HepG2 (cell line): ENCODE measurements at regions not wholly inside any gene's neighbourhood (a gene's known extent, or its start where the extent isn't known, plus 50 kb on each side); places are given as distances from the start of the nearest gene placed in this dataset.

Source experiments
- GTF2F1 ChIP-seq: fragments of 150-350 bp; IDR thresholded peaks from 2 replicates; pipeline ENCODE4 v1.6.1; 2014; ENCODE audit warnings: low read length
- GTF3A ChIP-seq: sonication (generic); formaldehyde crosslinking; conservative IDR thresholded peaks from 2 replicates; pipeline ENCODE4 v1.4.0; 2020; ENCODE audit warnings: mild to moderate bottlenecking, missing genetic modification reagents
- HNRNPUL1 ChIP-seq: fragments of 200-400 bp; formaldehyde crosslinking; IDR thresholded peaks from 2 replicates; pipeline ENCODE4 v1.6.1; 2017; ENCODE audit warnings: low read depth, mild to moderate bottlenecking, low read length, moderate library complexity
- IRF2 ChIP-seq: IDR thresholded peaks from 2 replicates; pipeline ENCODE4 v1.6.1; 2018; ENCODE audit warnings: missing genetic modification reagents, missing compliant biosample characterization
- IRX3 ChIP-seq: sonication (generic); formaldehyde crosslinking; IDR thresholded peaks from 2 replicates; pipeline ENCODE4 v1.8.1; 2023; ENCODE audit warnings: mild to moderate bottlenecking, low read depth, missing genetic modification reagents, borderline replicate concordance
- MXI1 ChIP-seq: IDR thresholded peaks from 3 replicates; pipeline ENCODE4 v1.6.1; 2012; ENCODE audit warnings: low read depth, low read length, inconsistent platforms, borderline replicate concordance
- SAP130 ChIP-seq: IDR thresholded peaks from 2 replicates; pipeline ENCODE4 v1.6.1; 2016; ENCODE audit warnings: low read depth
- SIX1 ChIP-seq: sonication (generic); formaldehyde crosslinking; IDR thresholded peaks from 2 replicates; pipeline ENCODE4 v1.4.0; 2020; ENCODE audit warnings: missing genetic modification reagents, borderline replicate concordance
- SKI ChIP-seq: fragments of 450-650 bp; IDR thresholded peaks from one replicate; pipeline ENCODE4 v1.6.1; 2018; ENCODE audit warnings: mild to moderate bottlenecking; ENCODE audit not compliant: partially characterized antibody
- SOX5 ChIP-seq: IDR thresholded peaks from 2 replicates; pipeline ENCODE4 v1.6.1; 2016; ENCODE audit warnings: borderline replicate concordance
- SPEN ChIP-seq: sonication (generic); formaldehyde crosslinking; IDR thresholded peaks from 2 replicates; pipeline ENCODE4 v1.5.1; 2020; ENCODE audit warnings: low read depth, mild to moderate bottlenecking, missing genetic modification reagents
- TBX3 ChIP-seq: fragments of 450-650 bp; IDR thresholded peaks from 2 replicates; pipeline ENCODE4 v1.6.1; 2017; ENCODE audit warnings: antibody characterized with exemption, mild to moderate bottlenecking, inconsistent platforms, borderline replicate concordance
- TRIM24 ChIP-seq: sonication (generic); formaldehyde crosslinking; IDR thresholded peaks from 2 replicates; pipeline ENCODE4 v1.8.0; 2022; ENCODE audit warnings: mild to moderate bottlenecking, missing genetic modification reagents
- ZFP62 ChIP-seq: sonication (generic); formaldehyde crosslinking; IDR thresholded peaks from 2 replicates; pipeline ENCODE4 v1.4.0; 2020; ENCODE audit warnings: missing genetic modification reagents
- ZNF138 ChIP-seq: sonication (generic); formaldehyde crosslinking; IDR thresholded peaks from 2 replicates; pipeline ENCODE4 v1.5.0; 2020; ENCODE audit warnings: mild to moderate bottlenecking, low read depth, missing genetic modification reagents
- ZNF275 ChIP-seq: sonication (generic); formaldehyde crosslinking; IDR thresholded peaks from 2 replicates; pipeline ENCODE4 v1.8.0; 2022; ENCODE audit warnings: missing genetic modification reagents, mild to moderate bottlenecking, inconsistent platforms, borderline replicate concordance
- ZNF550 ChIP-seq: sonication (generic); formaldehyde crosslinking; IDR thresholded peaks from 2 replicates; pipeline ENCODE4 v1.4.0; 2020; ENCODE audit warnings: mild to moderate bottlenecking, missing genetic modification reagents, borderline replicate concordance
- ZNF567 ChIP-seq: sonication (generic); formaldehyde crosslinking; IDR thresholded peaks from 2 replicates; pipeline ENCODE4 v1.8.1; 2023; ENCODE audit warnings: mild to moderate bottlenecking, missing genetic modification reagents, borderline replicate concordance
- ZNF607 ChIP-seq: sonication (generic); formaldehyde crosslinking; IDR thresholded peaks from 2 replicates; pipeline ENCODE4 v1.5.1; 2020; ENCODE audit warnings: missing genetic modification reagents, mild to moderate bottlenecking, borderline replicate concordance
- ZNF788 ChIP-seq: sonication (generic); formaldehyde crosslinking; IDR thresholded peaks from 2 replicates; pipeline ENCODE4 v1.5.0; 2020; ENCODE audit warnings: mild to moderate bottlenecking, missing genetic modification reagents, borderline replicate concordance
- TF ChIP-seq, protein P1 (sequence below): sonication (generic); formaldehyde crosslinking; conservative IDR thresholded peaks from 2 replicates; pipeline ENCODE4 v1.8.0; 2022; ENCODE audit warnings: mild to moderate bottlenecking, moderate library complexity, missing genetic modification reagents

GRCh38 chr2:42974721-42975717 lies 182.6 kb upstream of the HAAO start (continued):
- peak; percentile 36; the same call in 1 of the 2 replicates for TF ChIP-seq IRX3
- TF ChIP-seq ZNF275 (CRISPR knock-in tag), result no peak; the same call in 1 of the 2 replicates
- TF ChIP-seq MXI1, result peak; percentile 78; the same call in 2 of the 3 replicates
- TF ChIP-seq HNRNPUL1, result no peak
- TF ChIP-seq ZNF550 (CRISPR knock-in tag), result peak; percentile 44; the same call in 1 of the 2 replicates
- no peak; the same call in 1 of the 2 replicates for TF ChIP-seq GTF3A
- no peak for TF ChIP-seq ZNF607
- peak; percentile 76 for TF ChIP-seq SAP130 (CRISPR knock-in tag)
- TF ChIP-seq SOX5 (CRISPR knock-in tag), result peak; percentile 74
- TF ChIP-seq SKI, result peak; percentile 87
- TF ChIP-seq ZFP62 (CRISPR knock-in tag), result no peak
- peak; percentile 94; the same call in 1 of the 2 replicates for TF ChIP-seq ZNF788 (CRISPR knock-in tag)
- TF ChIP-seq, protein P1, sequence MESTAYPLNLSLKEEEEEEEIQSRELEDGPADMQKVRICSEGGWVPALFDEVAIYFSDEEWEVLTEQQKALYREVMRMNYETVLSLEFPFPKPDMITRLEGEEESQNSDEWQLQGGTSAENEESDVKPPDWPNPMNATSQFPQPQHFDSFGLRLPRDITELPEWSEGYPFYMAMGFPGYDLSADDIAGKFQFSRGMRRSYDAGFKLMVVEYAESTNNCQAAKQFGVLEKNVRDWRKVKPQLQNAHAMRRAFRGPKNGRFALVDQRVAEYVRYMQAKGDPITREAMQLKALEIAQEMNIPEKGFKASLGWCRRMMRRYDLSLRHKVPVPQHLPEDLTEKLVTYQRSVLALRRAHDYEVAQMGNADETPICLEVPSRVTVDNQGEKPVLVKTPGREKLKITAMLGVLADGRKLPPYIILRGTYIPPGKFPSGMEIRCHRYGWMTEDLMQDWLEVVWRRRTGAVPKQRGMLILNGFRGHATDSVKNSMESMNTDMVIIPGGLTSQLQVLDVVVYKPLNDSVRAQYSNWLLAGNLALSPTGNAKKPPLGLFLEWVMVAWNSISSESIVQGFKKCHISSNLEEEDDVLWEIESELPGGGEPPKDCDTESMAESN (CRISPR knock-in tag), result peak; percentile 88
- no peak for TF ChIP-seq ZNF138
- TF ChIP-seq GTF2F1, result no peak
- TF ChIP-seq TBX3, result peak; percentile 79
- no peak for TF ChIP-seq TRIM24 (CRISPR knock-in tag)
- TF ChIP-seq SPEN, result peak; percentile 21; the same call in 1 of the 2 replicates
- TF ChIP-seq ZNF567 (CRISPR knock-in tag), result peak; percentile 84
- TF ChIP-seq IRF2, result peak; percentile 81
- peak; percentile 53; the same call in 1 of the 2 replicates for TF ChIP-seq SIX1 (CRISPR knock-in tag)
